Superior temporal gyrus (tissue), 1 donor: ENCODE measurements at regions not wholly inside any gene's neighbourhood (a gene's known extent, or its start where the extent isn't known, plus 50 kb on each side); places are given as distances from the start of the nearest gene placed in this dataset.

Experiments used
- DNase-seq: peaks from one replicate; pipeline ENCODE4 v3.0.0-alpha.2; 2016; ENCODE audit errors: extremely low spot score

- DNase-seq: no peak
Observed at GRCh38 chr7:155896531-155897263, 84.4 kb upstream of the SHH start.

GRCh38 chr7:155893664-155894063 is 81.4 kb upstream of the SHH start:
- no peak for DNase-seq

- no peak for DNase-seq
Observed at GRCh38 chr7:155893176-155893575, 80.9 kb upstream of the SHH start.

- DNase-seq: no peak
Observed at GRCh38 chr7:155889636-155890511, 77.6 kb upstream of the SHH start.

- no peak for DNase-seq
Observed at GRCh38 chr7:155887174-155887525, 74.9 kb upstream of the SHH start.

GRCh38 chr7:155886391-155887173 is 74.3 kb upstream of the SHH start:
- no peak for DNase-seq

- DNase-seq: no peak
Observed at GRCh38 chr7:155885167-155886155, 73.2 kb upstream of the SHH start.

- no peak for DNase-seq
Observed at GRCh38 chr7:155884225-155885166, 72.2 kb upstream of the SHH start.

GRCh38 chr7:155883491-155884224 is 71.4 kb upstream of the SHH start:
- DNase-seq: no peak

GRCh38 chr7:155882596-155882995 is 70.3 kb upstream of the SHH start:
- DNase-seq: no peak

- no peak for DNase-seq
Observed at GRCh38 chr7:155881471-155882350, 69.4 kb upstream of the SHH start.

GRCh38 chr7:155880721-155881120 is 68.5 kb upstream of the SHH start:
- DNase-seq: no peak

- DNase-seq: no peak
Observed at GRCh38 chr7:155879592-155879991, 67.3 kb upstream of the SHH start.

GRCh38 chr7:155878674-155879073 is 66.4 kb upstream of the SHH start:
- DNase-seq: no peak

GRCh38 chr7:155878250-155878649 is 66.0 kb upstream of the SHH start:
- no peak for DNase-seq

GRCh38 chr7:155877167-155877566 is 64.9 kb upstream of the SHH start:
- no peak for DNase-seq

GRCh38 chr7:155874411-155874810 is 62.1 kb upstream of the SHH start:
- DNase-seq: no peak

- DNase-seq: no peak
Observed at GRCh38 chr7:155874010-155874409, 61.7 kb upstream of the SHH start.
